GM18508 (cell line): ENCODE measurements at regions not wholly inside any gene's neighbourhood (a gene's known extent, or its start where the extent isn't known, plus 50 kb on each side); places are given as distances from the start of the nearest gene placed in this dataset.

Source experiments
- ATAC-seq: cut with Tn5 transposase; IDR thresholded peaks from one replicate; pipeline ENCODE4 v1.9.1; 2021; ENCODE audit warnings: moderate number of reproducible peaks; ENCODE audit not compliant: insufficient read depth, unreplicated experiment

DNA sequence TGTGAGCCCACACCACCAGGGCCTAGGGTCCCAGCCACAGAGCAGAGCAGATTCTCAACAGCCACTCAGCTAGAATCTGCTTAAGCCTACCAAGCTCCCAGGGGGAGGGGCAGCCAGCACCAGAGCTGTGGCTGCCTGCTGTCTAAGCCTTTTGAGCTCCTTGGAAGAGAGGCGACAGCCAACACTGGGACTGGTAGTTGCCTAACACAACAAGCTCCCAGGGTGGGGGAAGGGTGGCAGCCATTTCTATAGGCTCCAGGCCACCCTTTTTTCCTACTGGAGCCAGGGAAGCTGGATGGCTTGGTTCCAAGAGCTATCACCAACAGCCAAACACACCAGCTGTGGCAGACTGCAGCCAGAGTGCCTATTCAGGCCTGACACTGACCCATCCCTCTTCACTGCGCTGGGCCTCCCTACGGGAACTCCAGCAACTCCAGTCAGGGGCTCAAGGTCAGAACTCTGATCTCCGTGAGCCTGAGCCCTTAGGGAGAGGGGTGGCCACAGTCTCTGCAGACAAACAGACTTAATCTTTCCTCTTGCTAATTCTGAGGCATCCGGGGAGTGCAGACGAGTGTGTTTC is 1824.3 kb upstream of the CELF4 start:
- no peak for ATAC-seq

DNA sequence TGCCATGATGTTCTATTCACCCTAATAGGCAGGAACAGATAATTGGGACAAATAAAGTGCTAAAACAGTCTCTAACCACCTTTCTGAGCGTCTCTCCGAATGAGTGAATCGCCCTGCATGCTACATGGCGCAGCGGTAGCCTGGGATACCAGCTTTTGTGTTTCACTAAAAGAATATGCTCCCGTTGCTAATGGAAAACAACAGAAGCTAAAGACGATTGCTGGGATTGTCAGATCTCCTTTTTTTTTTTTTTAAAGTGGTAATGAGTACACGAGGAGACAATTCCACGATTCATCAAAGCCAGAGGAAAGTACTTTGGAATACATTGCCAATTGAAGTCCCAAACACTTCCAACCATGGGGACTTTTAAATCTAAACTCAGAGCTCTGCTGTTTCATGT is 1815.3 kb upstream of the CELF4 start:
- no peak for ATAC-seq

DNA sequence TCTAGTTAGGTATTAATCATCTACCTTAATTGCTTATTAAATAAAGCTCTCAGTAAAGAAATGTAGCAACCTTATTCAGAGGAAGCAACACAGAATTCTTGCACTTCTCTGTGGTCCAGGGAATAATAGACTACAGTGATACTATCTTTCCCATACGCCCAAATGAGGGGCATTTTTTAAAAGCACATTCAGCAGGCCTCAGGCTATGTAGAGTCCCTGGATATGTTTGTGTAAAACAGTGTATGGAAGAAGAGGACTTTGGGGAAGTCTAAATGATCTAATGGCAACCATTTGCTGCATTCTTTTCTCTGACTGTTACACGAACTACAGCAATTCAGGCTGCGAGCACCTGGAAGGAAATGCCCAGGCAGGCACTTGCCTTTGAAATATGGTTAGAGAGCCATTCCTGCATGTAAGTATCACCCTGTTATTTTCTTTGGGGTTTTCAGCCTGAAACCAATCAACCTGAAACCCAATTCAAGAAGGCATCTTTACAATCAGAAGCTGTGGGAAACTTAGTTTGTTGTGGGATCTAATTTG is 1814.7 kb upstream of the CELF4 start:
- no peak for ATAC-seq

DNA sequence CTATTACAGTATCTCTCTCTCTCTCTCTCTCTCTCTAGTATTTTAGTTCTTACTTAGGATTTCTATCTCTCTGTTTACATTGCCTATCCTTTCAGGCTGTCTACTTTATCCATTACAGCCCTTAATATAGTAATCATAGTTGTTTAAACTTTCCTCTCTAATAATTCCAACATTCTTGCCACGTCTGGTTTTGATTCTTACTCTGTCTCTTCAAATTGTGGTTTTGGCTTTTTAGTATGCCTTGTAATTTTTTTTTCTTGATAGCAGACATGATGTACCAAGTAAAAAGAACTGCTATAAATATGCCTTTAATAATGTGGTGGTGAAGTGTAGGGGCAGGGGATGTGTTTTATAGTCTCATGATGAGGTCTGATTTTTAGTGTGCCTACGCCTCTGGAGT is 1809.5 kb upstream of the CELF4 start:
- no peak for ATAC-seq

DNA sequence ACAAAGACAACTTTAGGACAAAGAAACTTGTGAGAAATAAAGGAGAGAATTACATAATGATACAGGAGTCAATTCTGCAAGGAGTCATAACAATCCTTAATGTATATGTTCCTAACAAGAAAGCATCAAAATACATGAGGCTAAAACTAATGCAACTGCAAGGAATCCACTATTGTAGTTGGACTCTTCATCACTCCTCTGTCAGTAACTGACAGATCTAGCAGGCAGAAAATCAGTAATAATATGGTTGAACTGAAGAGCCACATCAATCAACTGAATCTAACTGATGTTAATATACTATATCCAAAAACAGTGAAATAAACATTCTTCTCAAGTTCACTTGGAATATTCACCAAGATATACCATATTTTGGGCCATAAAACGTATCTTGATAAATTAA is 1806.4 kb upstream of the CELF4 start:
- ATAC-seq: no peak

DNA sequence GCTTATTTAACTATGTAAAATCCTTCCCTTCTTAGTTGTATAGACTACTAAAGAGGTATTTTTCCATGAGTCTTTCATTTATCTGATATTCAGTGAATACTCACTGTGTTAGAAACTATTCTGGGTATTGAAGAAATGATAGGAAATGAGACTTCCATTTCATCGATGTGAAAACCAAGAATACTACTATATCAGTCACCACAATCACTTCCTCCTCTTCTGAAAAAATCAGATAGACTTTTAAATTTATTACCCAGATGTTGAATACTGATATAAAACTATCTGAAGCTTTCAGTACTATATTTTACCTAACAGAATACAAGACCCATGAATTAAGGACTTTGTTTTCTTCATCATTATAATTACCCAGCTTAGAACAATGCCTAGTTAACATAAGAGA is 1801.1 kb upstream of the CELF4 start:
- no peak for ATAC-seq

DNA sequence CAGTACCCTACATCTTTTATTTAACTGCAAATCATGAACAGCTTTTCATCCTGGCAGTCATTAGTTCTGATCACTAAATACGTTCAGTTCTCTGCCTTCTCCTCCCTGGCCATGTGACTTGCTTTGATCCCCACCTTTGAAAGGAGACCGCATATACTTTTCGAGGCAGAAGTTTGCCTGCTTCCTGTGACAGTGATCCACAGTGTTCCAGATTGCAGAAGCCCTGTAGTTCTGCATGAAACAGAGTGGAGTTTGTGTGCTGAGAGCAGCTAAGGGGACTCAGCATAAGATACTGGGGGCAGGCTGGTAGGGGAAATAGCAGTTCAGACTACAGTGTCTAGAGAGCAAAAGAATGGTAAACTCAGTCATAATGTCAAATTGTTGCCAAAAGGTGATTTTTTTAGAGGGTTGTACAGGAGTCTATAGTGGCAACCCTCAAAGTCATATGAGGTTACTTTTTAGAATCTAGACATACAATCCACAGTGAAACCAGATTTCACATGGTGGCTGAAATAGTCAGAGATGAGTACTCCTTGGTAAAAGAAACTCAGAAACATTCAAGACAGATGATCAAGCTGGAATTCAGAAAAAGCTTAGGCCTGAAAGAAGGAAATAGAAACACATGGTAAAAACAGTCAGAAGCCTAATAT is 1800.4 kb upstream of the CELF4 start:
- ATAC-seq: no peak

DNA sequence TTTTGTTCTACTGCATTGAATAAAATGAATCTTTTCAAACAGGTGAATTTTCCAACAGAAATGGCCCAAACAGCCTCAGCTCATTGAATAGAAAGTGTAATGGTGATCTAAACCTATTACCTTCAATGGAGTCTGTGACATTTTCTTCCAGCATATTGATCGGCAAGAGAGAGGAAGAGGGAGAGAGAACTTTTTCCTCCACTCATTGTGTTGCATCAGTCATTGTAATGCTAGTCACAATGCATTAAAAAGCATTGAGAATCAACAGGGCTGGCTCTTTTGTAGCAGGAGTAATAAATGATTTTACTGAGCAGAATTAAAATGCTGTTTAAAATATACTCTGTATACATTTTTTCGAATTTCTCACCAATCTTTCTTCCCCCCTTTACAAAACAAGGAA is 1794.5 kb upstream of the CELF4 start:
- ATAC-seq: no peak

DNA sequence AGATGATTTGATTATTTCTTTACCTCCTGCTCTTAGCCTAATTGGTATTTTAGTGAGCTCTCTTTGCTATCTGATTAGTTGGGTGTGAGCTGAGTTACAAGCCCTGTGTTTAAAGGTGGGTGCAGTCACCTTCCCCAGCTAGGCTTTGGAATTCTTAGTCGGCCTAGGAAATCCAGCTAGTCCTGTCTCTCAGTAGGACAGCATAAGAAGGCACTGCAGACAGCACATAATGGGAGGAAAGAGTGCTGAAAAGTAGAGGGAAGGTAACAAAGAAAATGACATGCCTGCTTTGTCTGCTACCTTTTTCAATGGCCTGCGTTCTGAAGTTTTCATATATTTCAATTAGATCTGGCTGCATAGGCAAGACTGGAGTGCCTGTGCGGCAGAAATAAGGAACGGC is 1794.0 kb upstream of the CELF4 start:
- no peak for ATAC-seq

DNA sequence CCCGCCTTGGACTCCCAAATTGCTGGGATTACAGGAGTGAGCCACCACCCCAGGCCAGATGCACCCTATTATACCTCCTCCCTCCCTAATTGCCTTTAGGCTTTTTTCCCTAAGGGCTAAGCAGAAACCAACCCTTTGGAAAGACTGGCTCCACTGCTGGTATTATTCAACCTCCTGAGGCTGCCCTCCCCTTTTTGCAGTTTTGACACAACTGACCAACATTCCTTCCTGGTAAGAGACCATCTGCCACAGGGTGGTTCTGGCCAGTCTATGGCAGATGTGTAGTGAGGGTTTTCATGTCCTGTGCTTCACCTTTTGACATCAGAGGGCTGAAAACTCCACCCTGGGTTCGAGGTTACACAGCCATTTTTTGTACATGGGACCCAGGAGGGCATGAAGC is 1785.3 kb upstream of the CELF4 start:
- ATAC-seq: no peak

DNA sequence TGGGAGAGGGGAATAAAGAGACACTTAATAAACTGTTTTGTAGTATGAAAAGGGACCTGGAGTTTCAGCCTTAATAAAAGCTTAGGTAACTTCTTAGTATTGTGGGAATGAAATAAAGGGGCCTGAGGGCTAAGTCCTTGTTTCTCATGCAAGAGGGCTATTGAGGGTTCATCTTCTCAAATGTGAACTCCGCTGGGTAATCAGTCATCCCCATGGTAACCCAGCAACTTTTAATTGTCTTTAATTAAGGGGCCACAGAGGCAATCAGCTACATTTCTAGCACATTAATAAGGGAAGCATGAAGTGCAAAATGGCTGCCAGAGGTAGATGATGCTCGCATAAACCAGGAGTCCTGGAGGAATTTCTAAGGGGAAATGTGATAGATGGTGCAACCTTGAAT is 1784.2 kb upstream of the CELF4 start:
- ATAC-seq: no peak

DNA sequence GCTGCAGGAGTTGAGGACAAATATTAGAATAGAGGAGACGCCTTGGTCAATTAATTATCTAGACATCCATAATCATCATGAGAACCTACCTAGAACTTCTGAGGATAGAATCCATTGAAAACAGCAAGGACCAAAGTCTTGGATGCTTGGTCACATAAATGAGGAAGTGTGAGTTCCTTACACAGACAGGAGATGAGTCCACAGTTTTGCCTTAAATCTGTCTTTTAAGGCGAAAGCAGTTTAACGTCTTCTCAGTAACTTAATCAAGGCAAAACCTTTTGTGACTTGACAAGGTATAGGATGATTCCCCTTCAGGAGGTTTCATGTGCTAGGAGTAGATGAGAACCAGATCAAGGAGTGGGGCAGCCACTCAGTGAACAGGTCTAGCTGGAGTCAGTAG is 1783.2 kb upstream of the CELF4 start:
- no peak for ATAC-seq

DNA sequence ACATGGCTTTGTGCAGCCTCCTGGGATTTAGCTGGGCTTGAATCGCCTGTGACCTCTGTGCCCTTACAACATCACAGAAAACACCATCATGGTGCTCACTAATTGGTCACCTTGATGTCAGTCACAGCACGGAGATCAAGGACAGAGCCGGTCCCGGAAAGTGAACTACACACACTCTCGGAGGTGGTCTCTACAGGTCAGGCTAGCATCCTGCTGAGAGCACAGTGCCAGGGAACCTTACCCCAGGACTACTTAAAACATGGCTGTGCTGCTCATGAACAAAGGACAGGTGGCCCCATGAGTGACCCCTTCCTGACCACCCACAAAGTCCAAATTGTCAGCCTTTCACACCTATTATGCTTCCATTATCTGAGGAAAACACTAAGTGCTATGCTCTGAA is 1782.1 kb upstream of the CELF4 start:
- no peak for ATAC-seq

DNA sequence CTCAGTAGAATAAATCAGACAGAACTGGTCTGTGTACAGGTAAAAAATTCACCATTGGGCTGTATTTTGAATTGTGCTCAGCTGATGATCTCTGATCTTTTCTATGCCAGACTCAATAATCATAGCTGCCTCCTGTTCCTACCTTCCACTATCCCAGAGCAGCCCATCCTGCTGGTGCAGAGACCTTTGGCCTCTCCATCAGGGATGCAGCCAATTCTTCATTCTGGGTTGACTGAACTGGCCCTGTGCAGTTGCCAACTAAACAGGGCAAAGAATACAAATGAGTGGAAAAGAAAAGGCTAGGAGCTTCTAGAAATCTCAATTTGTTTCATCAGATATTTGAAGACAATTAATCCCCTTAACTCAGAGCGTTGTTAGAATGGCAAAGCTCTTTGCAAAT is 1781.3 kb upstream of the CELF4 start:
- ATAC-seq: no peak

DNA sequence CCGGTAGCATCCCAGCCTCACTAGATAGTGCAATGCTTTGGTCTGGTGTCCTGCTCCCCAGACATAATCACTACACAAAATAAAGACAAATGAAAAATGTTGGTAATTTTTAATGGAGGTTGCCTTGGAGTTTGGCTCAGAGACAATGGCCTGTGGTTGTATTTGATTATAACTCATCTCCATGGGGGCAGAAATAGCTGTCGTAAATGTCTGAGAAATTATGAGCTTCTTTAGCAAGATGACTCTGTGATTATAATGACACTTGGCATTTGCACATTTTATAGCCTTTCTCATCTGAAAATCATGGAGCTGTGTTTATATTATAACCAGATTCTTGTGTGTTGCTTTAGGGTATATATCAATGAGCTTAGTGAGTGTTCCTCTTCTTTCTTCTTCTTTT is 1779.7 kb upstream of the CELF4 start:
- ATAC-seq: no peak

DNA sequence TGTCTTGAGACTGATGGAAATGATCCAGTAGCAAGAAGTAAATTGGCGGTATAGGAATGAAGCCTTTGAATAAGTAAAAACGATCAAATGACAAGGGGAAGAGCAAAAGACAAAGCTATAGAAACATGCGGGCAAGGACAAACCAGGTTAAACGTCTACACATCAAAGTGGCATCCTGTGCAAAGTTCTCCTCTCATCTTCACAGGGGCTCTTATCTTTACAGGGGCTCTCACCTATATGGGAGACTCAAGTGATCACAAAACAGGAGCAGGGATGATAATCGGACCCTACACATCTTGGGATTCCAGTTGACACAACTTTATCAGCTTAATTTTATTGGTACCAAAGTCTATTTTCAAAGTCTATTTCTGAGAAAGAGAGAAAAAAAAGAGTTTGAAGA is 1778.9 kb upstream of the CELF4 start:
- no peak for ATAC-seq

DNA sequence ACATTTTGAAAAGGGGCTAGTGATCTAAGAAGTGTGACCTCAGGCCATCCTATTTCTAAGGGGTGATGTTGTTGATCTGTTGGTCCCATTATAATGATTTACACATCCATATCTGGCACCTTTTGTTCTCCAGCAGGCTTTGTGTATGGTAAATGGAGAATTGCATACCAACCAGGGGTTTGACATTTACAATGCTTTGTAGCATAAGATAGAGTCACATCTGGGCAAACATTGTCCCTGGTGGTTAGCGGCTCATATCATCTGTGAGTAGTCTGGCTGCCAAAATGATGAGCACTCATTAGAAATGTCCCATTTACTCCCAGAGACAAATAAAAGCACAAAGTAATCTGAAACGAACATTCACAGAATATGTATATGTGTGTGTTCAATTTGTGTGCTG is 1775.5 kb upstream of the CELF4 start:
- ATAC-seq: no peak

DNA sequence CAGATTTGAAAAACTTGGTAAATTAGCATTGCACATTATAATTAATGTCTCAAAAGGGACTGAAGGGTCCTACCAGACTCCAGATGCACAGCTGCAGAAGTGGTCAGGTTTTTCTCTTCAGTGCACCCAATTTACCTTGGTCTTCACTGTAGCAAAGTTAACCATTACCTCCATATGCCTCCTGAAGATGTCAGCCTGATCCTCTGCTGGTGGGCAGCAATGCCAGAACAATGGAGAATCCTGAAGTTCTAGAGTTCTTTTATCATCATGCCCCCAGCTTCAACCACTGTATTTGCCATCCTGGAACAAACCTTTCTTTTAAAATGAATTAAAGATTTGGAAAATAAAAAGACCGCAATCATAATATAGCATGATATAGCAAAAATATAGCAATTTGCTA is 1774.8 kb upstream of the CELF4 start:
- no peak for ATAC-seq

DNA sequence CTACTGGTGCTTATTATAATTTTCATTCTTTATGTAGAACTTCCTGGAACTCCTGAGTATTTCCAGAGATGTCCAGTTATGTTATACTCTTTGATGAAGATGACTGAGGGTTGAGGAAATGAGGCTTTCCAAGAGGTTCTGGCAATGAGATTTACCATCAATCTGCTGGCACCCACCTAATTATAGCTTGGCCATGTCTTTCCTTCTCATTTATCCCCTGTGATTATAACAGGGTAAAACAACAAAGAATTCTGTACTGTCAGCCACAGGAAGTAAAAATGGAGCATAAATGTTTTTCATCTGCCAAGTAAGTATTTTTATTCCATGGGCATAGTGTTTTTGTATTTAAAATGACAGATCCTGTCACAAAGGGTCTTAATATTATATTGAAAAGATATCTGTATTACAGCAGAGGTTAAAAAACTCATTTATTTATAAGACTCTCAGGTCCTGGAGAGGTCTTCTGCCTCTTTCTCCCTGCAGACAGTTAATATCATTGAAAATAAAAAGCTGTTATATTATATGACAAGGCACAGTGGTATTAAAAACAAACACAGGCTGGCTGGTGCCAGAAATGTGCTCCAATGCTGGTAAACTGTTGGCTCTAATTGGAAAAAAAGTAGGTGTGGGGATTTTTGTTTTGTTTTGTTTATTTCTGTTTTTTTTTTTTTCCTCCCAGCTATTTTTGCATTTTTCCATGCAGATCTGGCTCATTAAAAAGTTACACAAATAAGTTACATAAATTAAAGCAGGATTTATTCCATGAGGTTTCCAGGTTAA is 1764.1 kb upstream of the CELF4 start:
- ATAC-seq: no peak

DNA sequence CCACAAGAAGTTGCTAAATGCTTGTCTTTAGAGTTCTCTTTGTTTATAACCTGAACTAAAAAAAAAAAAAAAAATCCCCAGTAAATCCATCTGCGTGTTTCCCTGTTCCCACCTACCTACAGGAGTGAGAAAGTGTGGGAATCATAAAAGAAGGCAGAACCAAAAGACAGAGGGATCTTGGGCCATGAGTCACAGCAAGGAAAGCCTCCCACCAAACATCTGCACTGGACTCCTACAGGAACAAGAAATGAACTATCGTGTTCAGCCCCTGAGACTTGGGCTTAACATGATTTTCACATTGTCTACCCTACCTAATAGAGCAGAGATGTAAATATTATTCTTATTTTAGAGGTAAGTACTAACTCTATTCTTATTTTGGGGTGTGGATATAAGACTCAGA is 1761.2 kb upstream of the CELF4 start:
- ATAC-seq: no peak

DNA sequence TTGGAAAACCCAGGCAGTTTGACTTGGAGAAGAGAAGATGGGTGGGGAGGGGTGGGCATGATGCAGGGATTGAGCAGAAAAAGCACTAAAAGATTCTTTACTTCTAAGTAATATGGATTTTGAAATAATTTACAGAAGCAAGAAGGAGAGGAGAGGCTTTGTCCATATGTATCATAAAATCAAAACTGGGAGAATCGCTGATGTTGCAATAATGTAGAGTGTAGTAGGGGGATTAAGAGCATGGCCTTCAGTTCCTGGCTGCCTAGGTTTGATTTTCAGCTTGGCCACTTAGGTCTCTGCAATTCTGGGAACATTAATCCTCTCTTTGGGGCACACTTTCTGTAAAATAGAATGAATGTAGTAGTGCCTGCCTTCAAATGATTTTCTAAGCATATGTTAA is 1760.4 kb upstream of the CELF4 start:
- ATAC-seq: no peak

DNA sequence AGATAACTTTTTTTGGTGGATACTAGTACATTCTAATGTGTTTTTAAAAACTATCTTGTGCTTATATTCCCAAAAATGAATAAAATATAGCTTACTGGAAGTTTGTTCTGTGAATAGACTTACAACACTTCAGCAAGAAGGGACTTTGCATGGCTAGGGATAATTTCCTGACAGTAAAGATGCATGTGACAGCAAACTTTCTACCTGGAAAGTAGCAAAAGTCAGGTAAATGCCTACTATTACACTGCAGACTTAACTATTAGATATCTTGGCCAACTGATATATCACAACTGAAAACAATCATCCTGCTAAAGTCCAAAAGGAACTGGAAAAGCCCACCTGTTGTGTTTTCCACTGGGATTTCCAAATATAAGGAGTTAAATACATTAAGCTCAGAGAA is 1753.5 kb upstream of the CELF4 start:
- ATAC-seq: no peak
